Activated T-helper 9 cell treated with anti-CD3 and anti-CD28 coated beads, Interleukin-2, amount 50 U/mL, for 16 hours (primary cell): ENCODE measurements at regions not wholly inside any gene's neighbourhood (a gene's known extent, or its start where the extent isn't known, plus 50 kb on each side); places are given as distances from the start of the nearest gene placed in this dataset.

Experiments
- DNase-seq: peaks from one replicate; pipeline ENCODE4 v3.0.0-alpha.2; 2020; ENCODE audit warnings: low read depth

GRCh38 chr11:112751772-112752171 is 209.4 kb upstream of the NCAM1 start:
- no peak for DNase-seq

GRCh38 chr11:112752563-112752962 is 208.7 kb upstream of the NCAM1 start:
- no peak for DNase-seq

- DNase-seq, result no peak
Measured at GRCh38 chr11:112753706-112754105, 207.5 kb upstream of the NCAM1 start.

- no peak for DNase-seq
Measured at GRCh38 chr11:112759418-112759817, 201.8 kb upstream of the NCAM1 start.

- no peak for DNase-seq
Measured at GRCh38 chr11:112760396-112761059, 200.7 kb upstream of the NCAM1 start.

GRCh38 chr11:112761911-112762706 is 199.1 kb upstream of the NCAM1 start:
- DNase-seq, result no peak

- DNase-seq, result no peak
Measured at GRCh38 chr11:112762707-112763090, 198.5 kb upstream of the NCAM1 start.

- DNase-seq, result no peak
Measured at GRCh38 chr11:112765337-112765736, 195.9 kb upstream of the NCAM1 start.

- DNase-seq, result no peak
Measured at GRCh38 chr11:112769170-112769569, 192.1 kb upstream of the NCAM1 start.

- no peak for DNase-seq
Measured at GRCh38 chr11:112769584-112769983, 191.6 kb upstream of the NCAM1 start.

- DNase-seq, result no peak
Measured at GRCh38 chr11:112770033-112770432, 191.2 kb upstream of the NCAM1 start.

- DNase-seq, result no peak
Measured at GRCh38 chr11:112770487-112770886, 190.7 kb upstream of the NCAM1 start.

- no peak for DNase-seq
Measured at GRCh38 chr11:112771851-112772250, 189.4 kb upstream of the NCAM1 start.

- DNase-seq, result no peak
Measured at GRCh38 chr11:112773264-112773663, 188.0 kb upstream of the NCAM1 start.

GRCh38 chr11:112776834-112777233 is 184.4 kb upstream of the NCAM1 start:
- DNase-seq, result no peak

GRCh38 chr11:112777283-112777751 is 183.9 kb upstream of the NCAM1 start:
- no peak for DNase-seq

GRCh38 chr11:112778091-112778876 is 182.9 kb upstream of the NCAM1 start:
- no peak for DNase-seq

GRCh38 chr11:112778877-112779266 is 182.3 kb upstream of the NCAM1 start:
- DNase-seq, result no peak

GRCh38 chr11:112780351-112781087 is 180.7 kb upstream of the NCAM1 start:
- no peak for DNase-seq

- DNase-seq, result no peak
Measured at GRCh38 chr11:112783945-112784322, 177.3 kb upstream of the NCAM1 start.

- no peak for DNase-seq
Measured at GRCh38 chr11:112784323-112785073, 176.7 kb upstream of the NCAM1 start.
